ENCODE measurements at regions not wholly inside any gene's neighbourhood (a gene's known extent, or its start where the extent isn't known, plus 50 kb on each side); places are given as distances from the start of the nearest gene placed in this dataset.

DNA sequence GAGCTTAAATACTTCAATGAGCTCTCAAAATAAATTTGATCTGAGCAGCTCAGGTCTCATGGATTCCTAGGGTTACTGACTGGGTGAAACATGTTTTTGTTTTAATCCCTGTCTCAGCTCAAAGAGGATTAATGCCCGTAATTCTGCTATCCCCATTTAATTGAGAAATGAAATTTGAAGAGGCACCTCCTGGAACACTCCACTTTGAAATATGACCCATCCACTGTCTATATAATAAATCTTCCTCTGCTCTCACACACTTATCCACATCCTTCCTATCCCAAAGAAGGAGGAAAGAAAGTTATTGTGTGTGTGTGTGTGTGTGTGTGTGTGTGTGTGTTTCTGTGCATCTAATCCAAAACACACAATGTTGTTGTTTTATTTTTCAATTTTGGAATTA is 2082.4 kb upstream of the PIK3C3 start:
- H4K8ac ChIP-seq (ENCODE audit: low read length), result no peak overlapping the region
- H3K79me1 ChIP-seq (replicated peaks; ENCODE audit: low read length, poor library complexity, severe bottlenecking), result no peaks in the 10 kb centered on the region
- H3K27me3 ChIP-seq (ENCODE audit: control insufficient read depth in 1 of 2, insufficient read depth in 1 of 2, low read length in 2 of 2), result no peaks in the 10 kb centered on the region
- H2AFZ ChIP-seq (ENCODE audit: low read depth, low read length), result no peak overlapping the region
- H2BK12ac ChIP-seq (ENCODE audit: low read length in 2 of 2), result no peak overlapping the region
- H2BK5ac ChIP-seq (ENCODE audit: low read depth, low read length, poor library complexity, severe bottlenecking), result no peak overlapping the region
- no peaks in the 10 kb centered on the region for H3K4me1 ChIP-seq (ENCODE audit: control insufficient read depth, insufficient read depth, low read depth, low read length)
- no peak overlapping the region for H3K27ac ChIP-seq (ENCODE audit: low read length, poor library complexity, severe bottlenecking)
- no peaks in the 10 kb centered on the region for H3K9me3 ChIP-seq (ENCODE audit: control insufficient read depth, low read length)
- no peak overlapping the region for H3K14ac ChIP-seq (ENCODE audit: low read length in 2 of 2)
- no peak overlapping the region for H3K23ac ChIP-seq (ENCODE audit: low read length in 2 of 2)
- no peak overlapping the region for H3K4ac ChIP-seq (ENCODE audit: low read depth in 1 of 2, low read length in 2 of 2)
- WGBS, result 100% methylated on average over 1 of the region's 1 CpG
- no peak overlapping the region for H3K4me3 ChIP-seq (ENCODE audit: insufficient read depth in 1 of 2, low read depth in 1 of 2, low read length in 2 of 2)
- H2BK120ac ChIP-seq (ENCODE audit: low read depth, low read length), result no peak overlapping the region
- H2BK15ac ChIP-seq (ENCODE audit: low read depth, poor library complexity, severe bottlenecking), result no peak overlapping the region
- H3K18ac ChIP-seq (ENCODE audit: low read depth in 1 of 2, low read length in 2 of 2), result no peak overlapping the region
- H3K4me2 ChIP-seq (ENCODE audit: low read length, poor library complexity, severe bottlenecking), result no peak overlapping the region
- no peaks in the 10 kb centered on the region for H3K36me3 ChIP-seq (ENCODE audit: control insufficient read depth in 1 of 2, insufficient read depth in 2 of 2, low read depth in 1 of 2, low read length in 2 of 2)
- H3K9ac ChIP-seq (ENCODE audit: low read length), result no peak overlapping the region
- DNase-seq, result no peak
- no peak overlapping the region for H2AK5ac ChIP-seq (ENCODE audit: low read length, severe bottlenecking)
- no peak overlapping the region for H4K91ac ChIP-seq (ENCODE audit: low read length)

- Histone ChIP-seq H3K79me1 (replicated peaks; ENCODE audit: low read length, poor library complexity, severe bottlenecking) (no peaks in the 10 kb centered on the region), H3K9ac (ENCODE audit: low read length) (no peak overlapping the region), H3K23ac (ENCODE audit: low read length in 2 of 2) (no peak overlapping the region), H3K4ac (ENCODE audit: low read depth in 1 of 2, low read length in 2 of 2) (no peak overlapping the region), H3K27ac (ENCODE audit: low read length, poor library complexity, severe bottlenecking) (no peak overlapping the region), H3K4me3 (ENCODE audit: insufficient read depth in 1 of 2, low read depth in 1 of 2, low read length in 2 of 2) (no peak overlapping the region), H2BK12ac (ENCODE audit: low read length in 2 of 2) (no peak overlapping the region), H3K18ac (ENCODE audit: low read depth in 1 of 2, low read length in 2 of 2) (no peak overlapping the region), H2AK5ac (ENCODE audit: low read length, severe bottlenecking) (no peak overlapping the region), H3K4me2 (ENCODE audit: low read length, poor library complexity, severe bottlenecking) (no peak overlapping the region), H4K8ac (ENCODE audit: low read length) (no peak overlapping the region), H3K36me3 (ENCODE audit: control insufficient read depth in 1 of 2, insufficient read depth in 2 of 2, low read depth in 1 of 2, low read length in 2 of 2) (no peaks in the 10 kb centered on the region), H2BK5ac (ENCODE audit: low read depth, low read length, poor library complexity, severe bottlenecking) (no peak overlapping the region), H3K4me1 (ENCODE audit: control insufficient read depth, insufficient read depth, low read depth, low read length) (no peaks in the 10 kb centered on the region), H3K14ac (ENCODE audit: low read length in 2 of 2) (no peak overlapping the region), H4K91ac (ENCODE audit: low read length) (no peak overlapping the region), H2BK15ac (ENCODE audit: low read depth, poor library complexity, severe bottlenecking) (no peak overlapping the region), H2BK120ac (ENCODE audit: low read depth, low read length) (no peak overlapping the region), H3K9me3 (ENCODE audit: control insufficient read depth, low read length) (no peaks in the 10 kb centered on the region), H2AFZ (ENCODE audit: low read depth, low read length) (no peak overlapping the region), H3K27me3 (ENCODE audit: control insufficient read depth in 1 of 2, insufficient read depth in 1 of 2, low read length in 2 of 2) (no peaks in the 10 kb centered on the region)
- 50% methylated on average over 1 of the region's 3 CpGs for WGBS
- DNase-seq, result no peak
Measured at GRCh38 chr18:39871961-39872360, 2083.1 kb upstream of the PIK3C3 start.

DNA sequence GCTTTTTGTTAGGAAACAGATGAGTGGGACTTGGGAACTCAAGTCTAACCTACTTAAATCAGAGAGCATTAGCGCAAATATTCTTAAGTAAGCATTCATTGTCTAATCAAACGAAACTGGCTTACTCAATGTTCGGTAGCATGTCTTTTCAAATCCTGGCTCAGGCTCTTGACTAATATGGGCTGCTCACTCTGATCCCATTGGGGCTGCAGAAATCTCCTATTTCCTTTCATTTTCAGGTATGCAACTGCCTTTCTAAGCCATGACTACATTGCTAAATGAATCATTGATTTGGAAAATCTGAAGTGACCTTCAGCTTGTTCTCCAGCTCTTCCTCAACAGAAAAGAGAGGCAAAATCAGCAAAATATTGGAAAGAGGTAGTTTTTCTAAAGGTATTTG is 2084.4 kb upstream of the PIK3C3 start:
- DNase-seq, result no peak
- 90% methylated on average over 3 of the region's 3 CpGs for WGBS
- Histone ChIP-seq H3K36me3 (ENCODE audit: control insufficient read depth in 1 of 2, insufficient read depth in 2 of 2, low read depth in 1 of 2, low read length in 2 of 2) (no peaks in the 10 kb centered on the region), H4K91ac (ENCODE audit: low read length) (no peak overlapping the region), H3K18ac (ENCODE audit: low read depth in 1 of 2, low read length in 2 of 2) (no peak overlapping the region), H3K9ac (ENCODE audit: low read length) (no peak overlapping the region), H2BK5ac (ENCODE audit: low read depth, low read length, poor library complexity, severe bottlenecking) (no peak overlapping the region), H3K4ac (ENCODE audit: low read depth in 1 of 2, low read length in 2 of 2) (no peak overlapping the region), H2AK5ac (ENCODE audit: low read length, severe bottlenecking) (no peak overlapping the region), H3K4me2 (ENCODE audit: low read length, poor library complexity, severe bottlenecking) (no peak overlapping the region), H2AFZ (ENCODE audit: low read depth, low read length) (no peak overlapping the region), H2BK120ac (ENCODE audit: low read depth, low read length) (no peak overlapping the region), H2BK15ac (ENCODE audit: low read depth, poor library complexity, severe bottlenecking) (no peak overlapping the region), H3K79me1 (replicated peaks; ENCODE audit: low read length, poor library complexity, severe bottlenecking) (no peaks in the 10 kb centered on the region), H3K27me3 (ENCODE audit: control insufficient read depth in 1 of 2, insufficient read depth in 1 of 2, low read length in 2 of 2) (no peaks in the 10 kb centered on the region), H3K9me3 (ENCODE audit: control insufficient read depth, low read length) (no peaks in the 10 kb centered on the region), H3K23ac (ENCODE audit: low read length in 2 of 2) (no peak overlapping the region), H2BK12ac (ENCODE audit: low read length in 2 of 2) (no peak overlapping the region), H3K4me3 (ENCODE audit: insufficient read depth in 1 of 2, low read depth in 1 of 2, low read length in 2 of 2) (no peak overlapping the region), H3K4me1 (ENCODE audit: control insufficient read depth, insufficient read depth, low read depth, low read length) (no peaks in the 10 kb centered on the region), H4K8ac (ENCODE audit: low read length) (no peak overlapping the region), H3K27ac (ENCODE audit: low read length, poor library complexity, severe bottlenecking) (no peak overlapping the region), H3K14ac (ENCODE audit: low read length in 2 of 2) (no peak overlapping the region)

DNA sequence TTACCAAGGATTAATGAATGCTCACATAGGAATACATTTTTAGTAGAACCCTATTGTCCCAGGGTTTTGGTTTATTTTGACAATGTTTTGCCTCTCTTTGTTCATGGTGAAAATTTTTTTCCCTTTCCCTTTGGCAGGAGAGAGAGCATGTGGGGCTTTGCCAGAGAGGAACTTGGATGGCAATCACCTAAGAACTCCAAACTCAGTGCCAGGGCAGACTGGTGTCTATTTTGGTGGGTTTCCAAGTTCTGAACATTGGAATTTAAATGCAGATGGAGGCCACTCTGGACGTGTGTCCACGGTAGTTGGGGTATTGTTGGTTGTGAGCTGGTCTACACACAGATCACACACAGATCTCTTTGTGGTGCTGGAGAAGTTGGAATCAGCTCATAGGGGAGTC is 2091.1 kb upstream of the PIK3C3 start:
- Histone ChIP-seq H2BK5ac (ENCODE audit: low read depth, low read length, poor library complexity, severe bottlenecking) (no peak overlapping the region), H3K27ac (ENCODE audit: low read length, poor library complexity, severe bottlenecking) (no peak overlapping the region), H2BK120ac (ENCODE audit: low read depth, low read length) (no peak overlapping the region), H3K4ac (ENCODE audit: low read depth in 1 of 2, low read length in 2 of 2) (no peak overlapping the region), H2BK12ac (ENCODE audit: low read length in 2 of 2) (no peak overlapping the region), H3K18ac (ENCODE audit: low read depth in 1 of 2, low read length in 2 of 2) (no peak overlapping the region), H3K9ac (ENCODE audit: low read length) (no peak overlapping the region), H3K9me3 (ENCODE audit: control insufficient read depth, low read length) (no peaks in the 10 kb centered on the region), H4K8ac (ENCODE audit: low read length) (no peak overlapping the region), H3K4me1 (ENCODE audit: control insufficient read depth, insufficient read depth, low read depth, low read length) (no peaks in the 10 kb centered on the region), H3K79me1 (replicated peaks; ENCODE audit: low read length, poor library complexity, severe bottlenecking) (no peaks in the 10 kb centered on the region), H2AK5ac (ENCODE audit: low read length, severe bottlenecking) (no peak overlapping the region), H3K27me3 (ENCODE audit: control insufficient read depth in 1 of 2, insufficient read depth in 1 of 2, low read length in 2 of 2) (no peaks in the 10 kb centered on the region), H3K4me2 (ENCODE audit: low read length, poor library complexity, severe bottlenecking) (no peak overlapping the region), H2BK15ac (ENCODE audit: low read depth, poor library complexity, severe bottlenecking) (no peak overlapping the region), H3K36me3 (ENCODE audit: control insufficient read depth in 1 of 2, insufficient read depth in 2 of 2, low read depth in 1 of 2, low read length in 2 of 2) (no peaks in the 10 kb centered on the region), H2AFZ (ENCODE audit: low read depth, low read length) (no peak overlapping the region), H3K23ac (ENCODE audit: low read length in 2 of 2) (no peak overlapping the region), H3K4me3 (ENCODE audit: insufficient read depth in 1 of 2, low read depth in 1 of 2, low read length in 2 of 2) (no peak overlapping the region), H4K91ac (ENCODE audit: low read length) (no peak overlapping the region), H3K14ac (ENCODE audit: low read length in 2 of 2) (no peak overlapping the region)
- WGBS, result 100% methylated on average over 2 of the region's 2 CpGs
- DNase-seq, result no peak
